ENCODE measurements at regions not wholly inside any gene's neighbourhood (a gene's known extent, or its start where the extent isn't known, plus 50 kb on each side); places are given as distances from the start of the nearest gene placed in this dataset.

- no peak for TF ChIP-seq CTCF (IDR thresholded peaks at IDR 0.05; ENCODE audit: control extremely low read depth in 1 of 3, insufficient read depth in 1 of 3, low read depth in 1 of 3, low read length in 3 of 3)
- no peak for TF ChIP-seq EP300 (IDR thresholded peaks at IDR 0.05; ENCODE audit: borderline replicate concordance in 1 of 2, low read depth in 2 of 2, low read length in 2 of 2)
- no peak for TF ChIP-seq GABPA (IDR thresholded peaks at IDR 0.05; ENCODE audit: borderline replicate concordance, insufficient read depth, low read length)
These were observed 372.6 kb upstream of the NR2F2 start for GRCh38 chr15:95957861-95958260.

Data from H1 (cell line).